Left lung (tissue), 4 donors: ENCODE measurements at regions not wholly inside any gene's neighbourhood (a gene's known extent, or its start where the extent isn't known, plus 50 kb on each side); places are given as distances from the start of the nearest gene placed in this dataset.
A peak's percentile ranks its signal among the peaks of the same experiment; 100 is the strongest.

Experiments
- ATAC-seq: fragments of 200-7000 bp; cut with Tn5 transposase; one replicate; pipeline ENCODE4 v1.9.1; 2020; ENCODE audit warnings: moderate library complexity
- DNase-seq, 4 donors: peaks; one replicate each; pipeline ENCODE4 v3.0.0-alpha.2; 2013 to 2020
- H3K27ac ChIP-seq, 2 donors: fragments of 200-600 bp; sonication (generic) in 1 of 2; one replicate each; pipeline versions ENCODE4 v1.5.0 to v1.8.0; 2020 to 2021
- H3K27me3 ChIP-seq, 2 donors: fragments of 200-600 bp; sonication (generic) in 1 of 2; one replicate each; pipeline versions ENCODE4 v1.5.0 to v1.8.0; 2020 to 2021
- H3K36me3 ChIP-seq, 2 donors: fragments of 200-600 bp; sonication (generic) in 1 of 2; one replicate each; pipeline versions ENCODE4 v1.5.0 to v1.8.0; 2020 to 2021
- H3K4me1 ChIP-seq, 2 donors: fragments of 200-600 bp; one replicate each; pipeline ENCODE4 v1.8.0; 2021
- H3K4me3 ChIP-seq, 2 donors: fragments of 200-600 bp; sonication (generic) in 1 of 2; one replicate each; pipeline versions ENCODE4 v1.5.0 to v1.8.0; 2020 to 2021; ENCODE audit warnings: mild to moderate bottlenecking in 1 of 2
- H3K9me3 ChIP-seq, 2 donors: fragments of 200-600 bp; sonication (generic) in 1 of 2; one replicate each; pipeline versions ENCODE4 v1.5.0 to v1.8.0; 2020 to 2021
- intact Hi-C, 2 donors: fragments of 100-400 bp; cut with DNase I; formaldehyde crosslinking; loops; one replicate each; pipeline versions ENCODE4 v1.11.2 to v1.14.2; 2022
- TF ChIP-seq, protein P1 (sequence below), 2 donors: fragments of 200-600 bp; sonication (generic) in 1 of 2; IDR thresholded peaks; one replicate each; pipeline versions ENCODE4 v1.5.0 to v1.8.0; 2021; ENCODE audit warnings: antibody characterized with exemption in 2 of 2
- donor health status: DM: no; HTN: yes; CAD: no.
- donor health status: DM: no; HTN: no; CAD: no.

DNA sequence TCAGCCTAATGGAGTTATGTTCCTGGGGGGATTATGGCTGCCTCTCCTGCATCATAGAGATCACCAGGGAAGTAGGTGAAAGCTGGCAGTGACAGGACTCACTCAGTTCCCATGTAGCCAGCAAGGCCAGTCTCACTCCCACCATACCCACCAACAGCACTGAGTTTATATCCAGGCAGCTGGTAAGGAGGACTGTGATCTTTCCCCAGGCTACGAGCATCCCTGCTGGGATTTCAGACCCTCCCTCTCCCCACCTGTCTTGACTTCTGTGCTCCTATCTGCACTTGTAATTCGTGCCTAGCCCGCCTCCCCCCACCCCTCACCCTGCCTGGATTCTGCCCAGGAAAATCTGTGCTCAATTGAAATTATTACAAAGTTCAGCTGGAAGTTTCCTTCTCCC, 499.1 kb upstream of the NUDT12 start:
- no peak for ATAC-seq
- TF ChIP-seq, protein P1, sequence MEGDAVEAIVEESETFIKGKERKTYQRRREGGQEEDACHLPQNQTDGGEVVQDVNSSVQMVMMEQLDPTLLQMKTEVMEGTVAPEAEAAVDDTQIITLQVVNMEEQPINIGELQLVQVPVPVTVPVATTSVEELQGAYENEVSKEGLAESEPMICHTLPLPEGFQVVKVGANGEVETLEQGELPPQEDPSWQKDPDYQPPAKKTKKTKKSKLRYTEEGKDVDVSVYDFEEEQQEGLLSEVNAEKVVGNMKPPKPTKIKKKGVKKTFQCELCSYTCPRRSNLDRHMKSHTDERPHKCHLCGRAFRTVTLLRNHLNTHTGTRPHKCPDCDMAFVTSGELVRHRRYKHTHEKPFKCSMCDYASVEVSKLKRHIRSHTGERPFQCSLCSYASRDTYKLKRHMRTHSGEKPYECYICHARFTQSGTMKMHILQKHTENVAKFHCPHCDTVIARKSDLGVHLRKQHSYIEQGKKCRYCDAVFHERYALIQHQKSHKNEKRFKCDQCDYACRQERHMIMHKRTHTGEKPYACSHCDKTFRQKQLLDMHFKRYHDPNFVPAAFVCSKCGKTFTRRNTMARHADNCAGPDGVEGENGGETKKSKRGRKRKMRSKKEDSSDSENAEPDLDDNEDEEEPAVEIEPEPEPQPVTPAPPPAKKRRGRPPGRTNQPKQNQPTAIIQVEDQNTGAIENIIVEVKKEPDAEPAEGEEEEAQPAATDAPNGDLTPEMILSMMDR (IDR thresholded peaks at IDR 0.05) = no peak
- intact Hi-C loops = no loop called here

DNA sequence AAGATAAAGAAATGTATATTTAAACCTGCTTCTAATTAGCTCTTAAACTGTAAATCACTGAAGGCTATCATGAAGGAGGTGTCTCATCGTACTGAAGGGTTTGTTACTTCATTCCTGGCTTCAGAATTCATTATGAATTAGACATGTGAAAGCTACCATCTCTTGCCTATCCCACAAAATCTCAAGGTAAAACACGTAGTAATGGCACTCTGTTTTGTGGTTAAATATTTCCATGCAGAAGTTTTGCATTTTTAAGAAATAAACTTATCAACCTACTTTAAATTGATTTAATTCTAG, 490.7 kb upstream of the NUDT12 start:
- H3K9me3 ChIP-seq = peaks cover 0 to 3% of the 10 kb centered on the region in 2 donors
- TF ChIP-seq, protein P1 (IDR thresholded peaks at IDR 0.05) = no peak
- ATAC-seq = no peak
- intact Hi-C loops = no loop called here
- H3K36me3 ChIP-seq = no peaks in the 10 kb centered on the region
- no peak for DNase-seq
- no peaks in the 10 kb centered on the region for H3K4me1 ChIP-seq
- no peak overlapping the region for H3K27ac ChIP-seq
- H3K27me3 ChIP-seq = no peaks in the 10 kb centered on the region
- H3K4me3 ChIP-seq = no peak overlapping the region

More for the DNA sequence above, 499.1 kb upstream of the NUDT12 start:
- Histone ChIP-seq H3K36me3 (no peaks in the 10 kb centered on the region), H3K27ac (no peak overlapping the region), H3K4me3 (no peak overlapping the region), H3K4me1 (no peaks in the 10 kb centered on the region), H3K9me3 (peaks cover 0 to 2% of the 10 kb centered on the region in 2 donors), H3K27me3 (no peaks in the 10 kb centered on the region)
- no peak for DNase-seq

DNA sequence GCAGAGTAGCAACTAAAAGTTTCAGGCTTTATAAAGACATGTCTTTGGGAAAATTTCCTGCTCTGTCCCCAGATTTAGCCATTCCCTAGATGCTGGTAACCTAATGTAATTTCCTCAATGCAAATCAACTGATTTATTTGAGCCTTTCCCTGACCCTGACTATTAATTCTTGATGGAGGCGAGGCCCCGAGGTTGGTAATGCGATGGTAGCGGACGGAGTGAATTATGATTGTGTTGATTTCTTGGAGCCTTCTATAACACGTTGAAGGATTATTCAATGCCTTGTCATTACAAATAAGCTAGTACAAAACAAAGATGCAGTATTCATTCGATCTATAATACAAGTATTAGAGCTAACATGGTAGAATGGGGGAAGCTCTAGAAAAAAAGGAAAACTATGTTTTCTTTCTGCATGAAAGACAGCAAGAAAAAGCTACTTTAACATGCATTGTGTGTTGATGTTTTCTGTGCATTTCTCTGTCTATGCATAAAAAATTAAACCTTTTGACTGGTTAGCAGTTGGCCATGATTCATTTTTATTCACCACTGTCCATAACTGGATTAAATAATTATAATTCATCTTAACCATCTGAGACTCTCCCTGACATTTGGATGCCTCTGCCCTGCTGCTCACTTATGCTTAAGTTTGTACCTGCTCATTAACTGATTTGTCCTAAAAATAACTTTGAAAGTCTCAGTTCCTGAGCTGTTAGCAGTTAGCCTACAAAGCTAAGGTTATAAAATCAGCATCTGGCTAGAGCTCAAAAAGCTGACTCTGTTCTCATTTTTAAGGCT, 490.2 kb upstream of the NUDT12 start:
- TF ChIP-seq, protein P1 (IDR thresholded peaks at IDR 0.05) = no peak
- Histone ChIP-seq H3K27me3 (no peaks in the 10 kb centered on the region), H3K4me1 (no peaks in the 10 kb centered on the region), H3K9me3 (peaks cover 0 to 3% of the 10 kb centered on the region in 2 donors), H3K36me3 (no peaks in the 10 kb centered on the region), H3K4me3 (no peak overlapping the region), H3K27ac (no peak overlapping the region)
- no peak for DNase-seq
- intact Hi-C loops = no loop called here
- ATAC-seq = no peak

DNA sequence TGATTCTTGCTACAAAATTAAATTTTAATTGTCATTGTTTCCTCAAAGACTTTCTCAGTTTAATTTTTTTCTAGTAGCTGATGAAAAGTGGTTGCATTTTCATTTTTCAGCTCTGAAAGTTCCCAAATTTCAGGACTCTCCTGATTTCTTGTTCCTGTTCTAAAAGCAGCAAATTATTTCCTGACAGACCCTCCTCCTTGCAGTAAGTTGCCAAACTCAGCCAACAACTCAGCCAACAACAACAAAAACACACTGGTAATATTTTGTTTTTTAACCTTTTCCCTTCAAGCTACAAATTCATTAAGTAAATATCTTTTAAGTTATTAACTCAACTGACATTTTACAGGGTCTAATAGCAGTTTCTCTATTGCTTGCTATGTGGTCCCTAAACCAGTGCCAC, 487.8 kb upstream of the NUDT12 start:
- Histone ChIP-seq H3K4me1 (no peaks in the 10 kb centered on the region), H3K36me3 (no peaks in the 10 kb centered on the region), H3K4me3 (no peak overlapping the region), H3K27ac (no peak overlapping the region), H3K27me3 (no peaks in the 10 kb centered on the region), H3K9me3 (peaks cover 0 to 3% of the 10 kb centered on the region in 2 donors)
- TF ChIP-seq, protein P1 (IDR thresholded peaks at IDR 0.05) = no peak
- DNase-seq (no peak), ATAC-seq (no peak)
- intact Hi-C loops = no loop called here

DNA sequence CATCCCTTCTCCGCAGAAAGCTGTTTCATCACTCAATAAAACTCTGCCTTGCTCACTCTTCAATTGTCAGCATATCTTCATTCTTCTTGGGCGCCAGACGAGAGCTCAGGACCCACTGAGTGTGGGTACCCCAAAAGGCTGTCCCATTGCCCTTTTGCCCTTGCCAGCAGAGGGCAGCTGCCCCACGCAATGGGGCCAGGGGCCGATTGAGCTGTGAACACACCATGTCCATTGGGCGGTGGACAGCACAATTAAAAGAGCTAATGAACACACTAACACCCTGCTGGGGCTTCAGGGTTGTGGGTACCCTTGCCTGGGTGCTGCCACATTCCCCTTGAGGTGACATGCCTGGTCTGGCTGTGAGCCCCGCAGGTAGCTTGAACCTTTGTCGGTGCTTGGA, 487.2 kb upstream of the NUDT12 start:
- intact Hi-C loops = no loop called here
- H3K36me3 ChIP-seq = no peaks in the 10 kb centered on the region
- peaks cover 0 to 3% of the 10 kb centered on the region in 2 donors for H3K9me3 ChIP-seq
- H3K27me3 ChIP-seq = no peaks in the 10 kb centered on the region
- H3K27ac ChIP-seq = no peak overlapping the region
- H3K4me3 ChIP-seq = no peak overlapping the region
- DNase-seq (peak in 1 of 4 donors; percentile 61), ATAC-seq (no peak)
- TF ChIP-seq, protein P1 (IDR thresholded peaks at IDR 0.05) = no peak
- H3K4me1 ChIP-seq = no peaks in the 10 kb centered on the region
